ENCODE measurements at regions not wholly inside any gene's neighbourhood (a gene's known extent, or its start where the extent isn't known, plus 50 kb on each side); places are given as distances from the start of the nearest gene placed in this dataset.

DNA sequence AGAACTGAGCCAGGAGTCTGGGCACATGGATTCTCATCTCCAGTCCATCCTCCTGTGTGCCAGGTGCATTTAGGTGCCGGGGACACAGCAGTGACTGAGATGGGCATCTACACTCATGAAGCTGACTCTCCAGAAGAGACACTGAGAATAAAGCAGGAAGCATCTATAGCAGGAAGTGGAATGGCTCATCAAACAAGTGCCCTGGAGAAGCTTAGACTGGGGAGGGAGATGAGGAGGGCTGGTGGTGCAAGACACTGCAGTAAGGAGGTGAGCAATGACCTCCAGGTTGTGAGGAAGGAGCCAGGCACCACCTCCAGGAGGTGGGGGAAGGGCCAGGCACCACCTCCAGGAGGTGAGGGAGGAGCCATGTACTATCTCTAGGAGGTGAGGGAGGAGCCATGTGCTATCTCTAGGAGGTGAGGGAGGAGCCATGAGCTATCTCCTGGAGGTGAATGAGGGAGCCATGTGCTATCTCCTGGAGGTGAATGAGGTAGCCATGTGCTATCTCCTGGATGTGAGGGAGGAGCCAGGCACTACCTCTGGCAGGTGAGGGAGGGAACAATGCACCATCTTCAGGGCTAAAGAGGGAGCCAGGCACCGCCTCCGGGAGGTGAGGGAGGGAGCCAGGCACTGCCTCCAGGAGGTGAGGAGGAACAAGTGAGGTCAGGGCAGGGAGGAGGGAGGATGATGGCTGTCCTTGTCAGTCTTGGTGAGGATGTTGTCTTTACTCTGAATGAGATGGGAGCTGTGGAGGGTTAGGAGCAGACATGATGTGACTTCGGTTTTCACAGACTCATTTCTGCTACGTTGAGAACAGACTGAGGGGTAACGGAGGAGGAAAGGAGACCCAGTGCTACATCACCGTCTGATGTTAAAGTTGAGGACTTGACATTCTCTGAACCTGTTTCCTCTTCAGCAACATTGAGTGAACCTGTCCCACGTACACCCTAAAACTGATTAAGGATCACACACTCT is 961.9 kb upstream of the TMEM132C start:
- H3K9me3 Mint-ChIP-seq = peaks cover 99% of the 10 kb centered on the region
- H3K4me3 Mint-ChIP-seq = no peak overlapping the region
- DNase-seq (ENCODE audit: low spot score) (no peak), ATAC-seq (no peak)
- Histone ChIP-seq H3K79me2 (replicated peaks; ENCODE audit: insufficient read depth) (no peaks in the 10 kb centered on the region), H3K36me3 (ENCODE audit: insufficient read depth) (no peaks in the 10 kb centered on the region), H3K9me2 (ENCODE audit: insufficient read depth) (no peaks in the 10 kb centered on the region), H3K4me1 (ENCODE audit: insufficient read depth) (no peaks in the 10 kb centered on the region), H3K4me2 (no peak overlapping the region), H2AFZ (no peak overlapping the region), H3K4me3 (no peak overlapping the region), H4K20me1 (replicated peaks; ENCODE audit: insufficient read depth) (no peaks in the 10 kb centered on the region), H3K27ac (ENCODE audit: low read depth) (no peak overlapping the region), H3F3A (replicated peaks; ENCODE audit: low read depth) (no peaks in the 10 kb centered on the region), H3K27me3 (ENCODE audit: insufficient read depth) (no peaks in the 10 kb centered on the region)
- H3K27ac Mint-ChIP-seq = no peak overlapping the region
- TF ChIP-seq EZH2 (IDR thresholded peaks at IDR 0.05; ENCODE audit: low read depth, unreplicated experiment) = no peak
- TF ChIP-seq CREB1 (CRISPR knock-in tag; IDR thresholded peaks at IDR 0.05; ENCODE audit: low read depth) = no peak
- TF ChIP-seq ZNF114 (CRISPR knock-in tag; IDR thresholded peaks at IDR 0.05) = no peak
- TF ChIP-seq, protein P1, sequence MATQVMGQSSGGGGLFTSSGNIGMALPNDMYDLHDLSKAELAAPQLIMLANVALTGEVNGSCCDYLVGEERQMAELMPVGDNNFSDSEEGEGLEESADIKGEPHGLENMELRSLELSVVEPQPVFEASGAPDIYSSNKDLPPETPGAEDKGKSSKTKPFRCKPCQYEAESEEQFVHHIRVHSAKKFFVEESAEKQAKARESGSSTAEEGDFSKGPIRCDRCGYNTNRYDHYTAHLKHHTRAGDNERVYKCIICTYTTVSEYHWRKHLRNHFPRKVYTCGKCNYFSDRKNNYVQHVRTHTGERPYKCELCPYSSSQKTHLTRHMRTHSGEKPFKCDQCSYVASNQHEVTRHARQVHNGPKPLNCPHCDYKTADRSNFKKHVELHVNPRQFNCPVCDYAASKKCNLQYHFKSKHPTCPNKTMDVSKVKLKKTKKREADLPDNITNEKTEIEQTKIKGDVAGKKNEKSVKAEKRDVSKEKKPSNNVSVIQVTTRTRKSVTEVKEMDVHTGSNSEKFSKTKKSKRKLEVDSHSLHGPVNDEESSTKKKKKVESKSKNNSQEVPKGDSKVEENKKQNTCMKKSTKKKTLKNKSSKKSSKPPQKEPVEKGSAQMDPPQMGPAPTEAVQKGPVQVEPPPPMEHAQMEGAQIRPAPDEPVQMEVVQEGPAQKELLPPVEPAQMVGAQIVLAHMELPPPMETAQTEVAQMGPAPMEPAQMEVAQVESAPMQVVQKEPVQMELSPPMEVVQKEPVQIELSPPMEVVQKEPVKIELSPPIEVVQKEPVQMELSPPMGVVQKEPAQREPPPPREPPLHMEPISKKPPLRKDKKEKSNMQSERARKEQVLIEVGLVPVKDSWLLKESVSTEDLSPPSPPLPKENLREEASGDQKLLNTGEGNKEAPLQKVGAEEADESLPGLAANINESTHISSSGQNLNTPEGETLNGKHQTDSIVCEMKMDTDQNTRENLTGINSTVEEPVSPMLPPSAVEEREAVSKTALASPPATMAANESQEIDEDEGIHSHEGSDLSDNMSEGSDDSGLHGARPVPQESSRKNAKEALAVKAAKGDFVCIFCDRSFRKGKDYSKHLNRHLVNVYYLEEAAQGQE (IDR thresholded peaks at IDR 0.05; ENCODE audit: unreplicated experiment) = no peak
- TF ChIP-seq NANOG (IDR thresholded peaks at IDR 0.05; ENCODE audit: borderline replicate concordance) = no peak
- TF ChIP-seq POLR2AphosphoS5 (IDR thresholded peaks at IDR 0.05; ENCODE audit: low read depth) = no peak
- no peak for TF ChIP-seq STAT1 (IDR thresholded peaks at IDR 0.05; ENCODE audit: unreplicated experiment)
- TF ChIP-seq, protein P2, sequence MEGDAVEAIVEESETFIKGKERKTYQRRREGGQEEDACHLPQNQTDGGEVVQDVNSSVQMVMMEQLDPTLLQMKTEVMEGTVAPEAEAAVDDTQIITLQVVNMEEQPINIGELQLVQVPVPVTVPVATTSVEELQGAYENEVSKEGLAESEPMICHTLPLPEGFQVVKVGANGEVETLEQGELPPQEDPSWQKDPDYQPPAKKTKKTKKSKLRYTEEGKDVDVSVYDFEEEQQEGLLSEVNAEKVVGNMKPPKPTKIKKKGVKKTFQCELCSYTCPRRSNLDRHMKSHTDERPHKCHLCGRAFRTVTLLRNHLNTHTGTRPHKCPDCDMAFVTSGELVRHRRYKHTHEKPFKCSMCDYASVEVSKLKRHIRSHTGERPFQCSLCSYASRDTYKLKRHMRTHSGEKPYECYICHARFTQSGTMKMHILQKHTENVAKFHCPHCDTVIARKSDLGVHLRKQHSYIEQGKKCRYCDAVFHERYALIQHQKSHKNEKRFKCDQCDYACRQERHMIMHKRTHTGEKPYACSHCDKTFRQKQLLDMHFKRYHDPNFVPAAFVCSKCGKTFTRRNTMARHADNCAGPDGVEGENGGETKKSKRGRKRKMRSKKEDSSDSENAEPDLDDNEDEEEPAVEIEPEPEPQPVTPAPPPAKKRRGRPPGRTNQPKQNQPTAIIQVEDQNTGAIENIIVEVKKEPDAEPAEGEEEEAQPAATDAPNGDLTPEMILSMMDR (conservative IDR thresholded peaks at IDR 0.05; ENCODE audit: low read depth in 2 of 2) = no peak
- TF ChIP-seq JUNB (IDR thresholded peaks at IDR 0.05; ENCODE audit: unreplicated experiment) = no peak
- peaks cover 47% of the 10 kb centered on the region for H3K36me3 Mint-ChIP-seq (ENCODE audit: low read depth)
- peaks cover 2% of the 10 kb centered on the region for H3K27me3 Mint-ChIP-seq (ENCODE audit: insufficient read depth, low read depth, poor library complexity)
- no peaks in the 10 kb centered on the region for H3K4me1 Mint-ChIP-seq
